GM18511 (cell line): ENCODE measurements at regions not wholly inside any gene's neighbourhood (a gene's known extent, or its start where the extent isn't known, plus 50 kb on each side); places are given as distances from the start of the nearest gene placed in this dataset.
"Not testable (repeated sequence)": the region's sequence is repeated elsewhere in the genome, so short reads cannot be mapped to it uniquely, and the experiment has no call there.

Experiments
- ATAC-seq: cut with Tn5 transposase; IDR thresholded peaks from one replicate; pipeline ENCODE4 v1.9.1; 2021; ENCODE audit warnings: mild to moderate bottlenecking, moderate library complexity; ENCODE audit not compliant: unreplicated experiment

- not testable (repeated sequence) for ATAC-seq
These were observed 872.5 kb downstream of the TMEM121 start for GRCh38 chr14:106398931-106399331.

- not testable (repeated sequence) for ATAC-seq
These were observed 874.9 kb downstream of the TMEM121 start for GRCh38 chr14:106401316-106401715.

DNA sequence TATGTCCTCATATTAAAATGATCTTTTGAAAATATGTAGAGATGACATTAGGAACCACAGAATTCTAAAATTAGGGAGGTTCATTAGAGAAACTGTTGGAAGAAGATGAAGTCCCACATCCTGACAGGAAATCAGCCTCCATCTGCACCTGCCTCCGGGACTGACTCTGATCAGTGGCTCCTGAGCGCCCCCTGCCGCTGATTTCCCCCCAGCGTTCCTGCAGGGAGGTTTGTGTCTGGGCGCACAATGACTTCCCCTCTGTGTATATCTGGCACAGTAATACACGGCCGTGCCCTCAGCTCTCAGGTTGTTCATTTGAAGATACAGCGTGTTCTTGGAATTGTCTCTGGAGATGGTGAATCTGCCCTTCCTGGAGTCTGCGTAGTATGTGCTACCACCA, 883.8 kb downstream of the TMEM121 start:
- not testable (repeated sequence) for ATAC-seq

DNA sequence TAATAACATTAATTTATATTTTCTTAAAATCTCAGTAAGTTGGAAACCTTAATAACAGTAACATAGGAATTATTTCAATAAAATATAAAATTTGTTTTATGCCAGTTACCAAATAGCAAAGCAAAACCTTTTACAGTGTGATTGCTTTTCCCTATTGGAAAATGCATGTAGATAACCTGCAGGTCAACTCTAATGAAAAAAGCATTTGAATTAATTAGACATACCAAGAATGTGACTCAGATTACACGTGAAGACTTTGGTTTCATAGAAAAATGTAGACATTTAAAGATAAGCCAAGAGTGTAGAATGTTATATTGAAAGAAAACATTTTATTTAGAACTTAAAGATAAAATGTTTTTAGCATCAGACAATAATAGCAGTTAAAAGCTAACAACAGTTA, 888.1 kb downstream of the TMEM121 start:
- no peak for ATAC-seq

DNA sequence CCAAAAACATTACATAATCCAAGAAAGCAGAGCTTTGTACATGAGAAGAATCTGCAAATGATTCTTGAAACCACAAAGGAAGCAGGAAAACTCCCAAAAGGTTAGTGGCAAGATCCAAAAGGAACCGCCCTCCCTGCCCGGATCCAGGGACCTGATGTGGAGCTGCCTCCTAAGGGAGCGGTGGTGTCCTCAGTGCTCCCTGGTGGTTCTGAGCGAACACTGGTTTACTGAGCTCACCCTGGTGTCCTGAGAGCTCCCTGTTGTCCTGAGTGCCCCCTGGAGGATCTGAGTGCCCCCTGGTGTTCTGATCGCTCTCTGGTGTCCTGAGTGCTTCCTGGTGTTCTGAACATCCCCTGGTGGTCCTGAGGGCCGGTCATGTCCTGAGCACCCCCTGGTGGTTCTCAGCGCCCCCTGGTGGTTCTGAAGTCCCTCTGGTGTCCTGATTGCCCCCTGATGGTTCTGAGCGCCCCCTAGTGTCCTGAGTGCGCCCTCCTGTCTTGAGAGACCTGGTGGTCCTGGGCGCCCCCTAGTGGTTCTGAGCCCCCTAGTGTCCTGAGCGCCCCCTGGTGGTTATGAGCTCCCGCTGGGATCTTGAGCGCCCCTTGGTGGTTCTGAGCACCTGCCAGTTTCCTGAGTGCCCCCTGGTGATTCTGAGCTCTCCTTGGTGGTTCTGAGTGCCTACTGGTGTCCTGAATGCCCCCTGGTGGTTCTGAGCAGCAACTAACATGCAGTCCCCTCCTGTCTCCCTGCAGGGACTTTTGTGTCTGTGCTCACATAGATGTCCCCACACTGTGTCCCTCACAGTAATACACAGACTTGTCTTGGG, 891.1 kb downstream of the TMEM121 start:
- ATAC-seq = peak; percentile 83

DNA sequence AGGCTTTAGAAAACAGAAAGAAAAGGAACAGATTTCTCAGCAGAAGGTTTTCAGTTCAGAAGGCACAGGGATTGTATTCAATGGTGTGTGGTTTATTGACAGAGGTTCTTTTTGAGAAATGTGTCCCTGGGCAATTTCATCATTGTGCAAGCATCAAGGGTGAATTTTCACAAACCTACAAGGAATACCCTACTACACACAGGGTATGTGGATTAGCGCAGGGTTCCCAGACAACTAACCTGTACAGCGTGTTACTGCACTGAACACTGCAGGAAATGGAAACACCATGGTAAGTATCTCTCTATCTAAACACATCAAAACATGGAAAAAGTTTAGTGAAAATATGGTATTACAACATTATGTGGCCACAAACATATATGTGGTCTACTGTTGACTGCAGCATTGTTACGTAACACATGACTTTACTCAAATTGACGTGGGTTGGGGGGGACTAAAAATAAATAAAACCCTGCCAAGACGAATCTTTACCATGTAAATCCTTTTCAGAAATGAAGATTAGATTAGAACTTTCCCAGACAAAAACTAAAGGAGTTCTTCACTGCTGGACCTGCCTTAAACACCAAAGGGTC, 893.1 kb downstream of the TMEM121 start:
- no peak for ATAC-seq

- not testable (repeated sequence) for ATAC-seq
These were observed 895.1 kb downstream of the TMEM121 start for GRCh38 chr14:106421431-106422033.

- no peak for ATAC-seq
These were observed 895.7 kb downstream of the TMEM121 start for GRCh38 chr14:106422066-106422465.

- not testable (repeated sequence) for ATAC-seq
These were observed 898.8 kb downstream of the TMEM121 start for GRCh38 chr14:106425150-106425549.

GRCh38 chr14:106436310-106436905, 910.0 kb downstream of the TMEM121 start:
- no peak for ATAC-seq

- ATAC-seq = no peak
These were observed 916.5 kb downstream of the TMEM121 start for GRCh38 chr14:106442857-106443256.

- ATAC-seq = no peak
These were observed 928.6 kb downstream of the TMEM121 start for GRCh38 chr14:106455026-106455425.

DNA sequence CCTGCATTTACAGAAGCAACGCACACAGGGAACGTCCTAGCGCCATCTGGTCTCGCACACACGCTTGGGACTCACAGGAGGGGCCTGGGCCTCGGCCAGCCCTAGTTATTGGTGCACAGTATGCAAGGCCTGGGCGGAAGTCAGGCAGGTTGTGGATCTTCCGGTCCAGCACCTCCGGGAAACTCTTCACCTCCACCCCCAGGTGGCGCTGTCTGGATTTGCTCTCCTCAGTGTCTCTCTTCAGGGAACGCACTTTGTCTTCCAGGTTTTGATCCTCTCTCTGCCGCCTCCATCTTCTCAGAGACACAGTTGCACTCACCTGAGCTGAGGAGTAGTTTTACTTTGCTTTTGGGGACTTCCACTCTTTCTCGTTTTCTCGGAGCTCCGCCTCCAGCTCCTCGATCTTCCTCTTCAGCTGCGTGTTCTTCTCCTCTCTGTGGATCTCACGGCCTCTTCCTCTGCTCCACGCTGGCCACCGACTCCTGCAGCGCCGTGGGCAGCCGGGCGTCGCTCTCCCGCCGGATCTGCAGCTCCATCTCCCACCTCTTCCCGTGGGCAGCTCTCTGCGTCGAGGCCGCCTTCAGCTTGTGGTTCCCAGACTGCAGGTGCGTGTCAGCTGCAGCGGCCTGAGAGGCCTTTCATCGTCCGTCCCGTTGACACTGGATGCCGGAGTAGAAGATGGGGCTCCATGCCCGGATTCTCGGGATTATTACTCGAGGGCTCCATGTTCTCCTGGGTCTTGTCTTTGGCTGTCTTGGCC, 933.8 kb downstream of the TMEM121 start:
- no peak for ATAC-seq

DNA sequence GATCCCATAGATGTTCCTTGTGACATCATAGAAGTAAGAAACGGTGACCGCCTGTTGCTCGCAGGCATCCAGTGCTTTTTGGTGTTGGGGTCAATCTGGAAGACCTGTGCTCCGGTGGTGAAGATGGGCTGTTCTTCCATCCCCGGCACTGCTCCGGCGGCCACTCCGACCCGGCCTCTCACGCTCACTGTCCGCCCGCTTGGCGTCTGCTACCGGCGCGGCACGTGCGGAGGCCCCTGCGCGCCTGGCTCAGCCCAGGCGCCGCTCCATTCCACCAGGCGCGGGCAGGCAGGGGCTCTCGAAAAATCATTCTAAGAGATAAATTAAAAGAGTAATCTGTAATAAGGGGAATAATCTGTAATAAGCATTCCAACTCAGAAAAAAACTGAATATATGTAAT, 934.5 kb downstream of the TMEM121 start:
- ATAC-seq = no peak

GRCh38 chr14:106466483-106466882, 940.1 kb downstream of the TMEM121 start:
- not testable (repeated sequence) for ATAC-seq

GRCh38 chr14:106468869-106469268, 942.5 kb downstream of the TMEM121 start:
- ATAC-seq = not testable (repeated sequence)

DNA sequence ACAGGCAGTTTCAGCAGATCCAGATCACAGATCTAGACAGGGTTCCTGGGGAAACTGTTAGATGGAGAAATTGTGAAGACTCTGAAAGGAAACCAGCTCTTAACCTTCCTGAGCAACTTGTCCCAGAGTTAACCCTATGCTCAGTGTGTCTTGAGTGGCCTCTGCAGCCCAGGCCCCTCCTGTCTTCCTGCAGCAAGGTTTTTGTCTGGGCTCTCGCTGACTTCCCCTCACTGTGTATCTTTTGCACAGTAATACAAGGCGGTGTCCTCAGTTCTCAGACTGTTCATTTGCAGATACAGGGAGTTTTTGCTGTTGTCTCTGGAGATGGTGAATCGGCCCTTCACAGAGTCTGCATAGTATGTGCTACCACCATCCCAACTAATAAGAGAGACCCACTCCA, 943.6 kb downstream of the TMEM121 start:
- not testable (repeated sequence) for ATAC-seq

GRCh38 chr14:106474261-106475028, 948.1 kb downstream of the TMEM121 start:
- ATAC-seq = not testable (repeated sequence)

- ATAC-seq = not testable (repeated sequence)
These were observed 948.8 kb downstream of the TMEM121 start for GRCh38 chr14:106475214-106475613.

DNA sequence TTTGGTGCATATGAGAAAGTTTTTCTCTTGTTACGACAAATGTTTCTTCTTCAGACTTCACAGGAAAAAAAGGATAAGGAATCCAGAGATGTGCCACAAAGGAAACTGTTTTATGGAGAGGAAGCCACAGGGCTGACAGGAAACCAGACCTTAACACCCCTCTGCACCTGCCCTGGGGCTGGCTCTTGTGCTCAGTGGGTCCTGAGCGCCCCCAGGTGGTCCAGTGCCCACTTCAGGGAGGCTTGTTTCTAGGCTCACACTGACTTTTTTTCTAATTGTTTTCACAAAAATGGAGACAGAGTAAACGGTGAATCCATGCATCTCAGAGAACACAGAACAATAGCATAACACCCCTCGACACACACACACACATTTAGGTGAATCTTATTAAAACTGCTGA, 951.2 kb downstream of the TMEM121 start:
- ATAC-seq = not testable (repeated sequence)
